ENCODE measurements at regions not wholly inside any gene's neighbourhood (a gene's known extent, or its start where the extent isn't known, plus 50 kb on each side); places are given as distances from the start of the nearest gene placed in this dataset.

- peaks cover 91% of the 10 kb centered on the region for H3K27me3 Mint-ChIP-seq
- no peak overlapping the region for H3K27ac Mint-ChIP-seq
- no peaks in the 10 kb centered on the region for H3K36me3 Mint-ChIP-seq (ENCODE audit: insufficient read depth)
- peaks cover 12% of the 10 kb centered on the region for H3K4me1 Mint-ChIP-seq (ENCODE audit: low read depth)
- no peak for DNase-seq (ENCODE audit: low spot score, unreplicated experiment)
- no peaks in the 10 kb centered on the region for H3K9me3 Mint-ChIP-seq (ENCODE audit: low read depth)
- H3K4me3 Mint-ChIP-seq (ENCODE audit: low read depth) = no peak overlapping the region
- TF ChIP-seq CTCF (IDR thresholded peaks at IDR 0.05; ENCODE audit: unreplicated experiment) = no peak
Measured at GRCh38 chr12:113613414-113613813, 141.7 kb upstream of the LHX5 start.

DNA sequence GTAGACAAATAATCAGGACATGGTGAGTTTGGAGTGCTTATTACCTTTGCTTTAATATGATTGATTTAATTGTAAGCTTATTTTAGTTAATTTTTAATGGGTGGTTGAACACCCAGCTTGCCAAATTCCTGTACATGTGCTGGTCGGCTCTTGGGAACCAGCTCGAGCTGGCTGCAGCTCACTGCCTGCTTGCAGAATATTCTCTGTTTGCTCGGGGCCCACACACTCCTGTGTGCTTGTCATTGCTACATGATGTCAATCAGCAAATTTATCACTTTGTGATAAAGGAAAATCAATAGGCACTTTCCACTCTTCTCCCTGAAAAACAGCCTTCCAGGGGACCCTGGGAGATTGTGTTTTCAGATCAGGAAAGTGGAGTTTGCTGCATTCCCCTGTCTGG lies 141.1 kb upstream of the LHX5 start:
- TF ChIP-seq CTCF (IDR thresholded peaks at IDR 0.05; ENCODE audit: unreplicated experiment) = no peak
- Mint-ChIP-seq H3K4me1 (ENCODE audit: low read depth) (peaks cover 12% of the 10 kb centered on the region), H3K36me3 (ENCODE audit: insufficient read depth) (no peaks in the 10 kb centered on the region), H3K27me3 (peaks cover 93% of the 10 kb centered on the region), H3K27ac (no peak overlapping the region), H3K4me3 (ENCODE audit: low read depth) (no peak overlapping the region), H3K9me3 (ENCODE audit: low read depth) (no peaks in the 10 kb centered on the region)
- no peak for DNase-seq (ENCODE audit: low spot score, unreplicated experiment)

DNA sequence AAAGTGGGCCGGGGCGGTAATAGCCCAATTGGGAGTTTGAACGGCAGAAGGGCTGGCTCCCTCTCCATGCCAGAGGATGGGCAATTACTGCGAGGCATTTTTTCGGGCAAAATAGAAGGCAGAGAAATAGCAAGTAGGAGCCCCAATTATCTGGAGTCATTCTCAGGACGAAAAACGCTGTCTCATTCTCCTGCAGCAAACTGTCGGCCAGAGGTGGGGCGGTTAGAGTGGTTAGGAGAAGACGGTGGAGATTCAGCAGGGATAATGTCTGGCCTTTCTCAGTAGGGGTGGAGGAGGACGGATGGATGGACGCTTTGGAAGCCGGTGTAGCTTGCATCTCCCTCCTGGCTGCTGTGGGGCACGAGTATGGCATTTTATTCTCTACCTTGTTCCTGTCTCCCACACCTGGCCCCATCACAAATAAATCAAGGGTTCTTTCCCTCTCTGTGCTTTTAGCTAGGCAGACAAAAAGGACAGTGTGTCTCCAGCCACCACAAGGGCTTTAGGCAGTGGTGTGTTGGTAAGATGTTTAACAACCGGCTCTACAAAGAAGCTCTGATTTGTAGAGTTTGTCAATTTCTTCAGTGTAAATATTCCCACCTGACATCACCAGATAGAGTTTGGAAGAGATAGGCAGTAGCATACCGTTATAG lies 140.5 kb upstream of the LHX5 start:
- Mint-ChIP-seq H3K4me3 (ENCODE audit: low read depth) (no peak overlapping the region), H3K27ac (no peak overlapping the region), H3K27me3 (peaks cover 91% of the 10 kb centered on the region), H3K9me3 (ENCODE audit: low read depth) (no peaks in the 10 kb centered on the region), H3K36me3 (ENCODE audit: insufficient read depth) (no peaks in the 10 kb centered on the region), H3K4me1 (ENCODE audit: low read depth) (peaks cover 12% of the 10 kb centered on the region)
- no peak for TF ChIP-seq CTCF (IDR thresholded peaks at IDR 0.05; ENCODE audit: unreplicated experiment)
- no peak for DNase-seq (ENCODE audit: low spot score, unreplicated experiment)

- Mint-ChIP-seq H3K9me3 (ENCODE audit: low read depth) (no peaks in the 10 kb centered on the region), H3K36me3 (ENCODE audit: insufficient read depth) (no peaks in the 10 kb centered on the region), H3K4me3 (ENCODE audit: low read depth) (no peak overlapping the region), H3K4me1 (ENCODE audit: low read depth) (peaks cover 12% of the 10 kb centered on the region), H3K27me3 (peaks cover 89% of the 10 kb centered on the region), H3K27ac (no peak overlapping the region)
- no peak for DNase-seq (ENCODE audit: low spot score, unreplicated experiment)
- no peak for TF ChIP-seq CTCF (IDR thresholded peaks at IDR 0.05; ENCODE audit: unreplicated experiment)
Measured at GRCh38 chr12:113611652-113612051, 140.0 kb upstream of the LHX5 start.

GRCh38 chr12:113610698-113611097 lies 139.0 kb upstream of the LHX5 start:
- Mint-ChIP-seq H3K4me1 (ENCODE audit: low read depth) (peaks cover 12% of the 10 kb centered on the region), H3K27ac (no peak overlapping the region), H3K36me3 (ENCODE audit: insufficient read depth) (no peaks in the 10 kb centered on the region), H3K4me3 (ENCODE audit: low read depth) (no peak overlapping the region), H3K9me3 (ENCODE audit: low read depth) (no peaks in the 10 kb centered on the region), H3K27me3 (peaks cover 88% of the 10 kb centered on the region)
- no peak for DNase-seq (ENCODE audit: low spot score, unreplicated experiment)
- TF ChIP-seq CTCF (IDR thresholded peaks at IDR 0.05; ENCODE audit: unreplicated experiment) = no peak
